SU-DHL-6 (cell line): ENCODE measurements at regions not wholly inside any gene's neighbourhood (a gene's known extent, or its start where the extent isn't known, plus 50 kb on each side); places are given as distances from the start of the nearest gene placed in this dataset.
"Not testable (repeated sequence)": the region's sequence is repeated elsewhere in the genome, so short reads cannot be mapped to it uniquely, and the experiment has no call there.

Source experiments
- H2AFZ ChIP-seq: fragments of 200-600 bp; sonication (generic); 2 replicates; pipeline ENCODE4 v1.6.1; 2014; ENCODE audit warnings: low read depth, mild to moderate bottlenecking, moderate library complexity, mixed read lengths, antibody characterized with exemption, low read length; ENCODE audit not compliant: severe bottlenecking
- H3F3A ChIP-seq: fragments of 200-600 bp; shearing (Covaris generic); 2 replicates; pipeline ENCODE4 v1.6.0; 2016; ENCODE audit warnings: antibody characterized with exemption, mild to moderate bottlenecking; ENCODE audit not compliant: insufficient read depth
- H3K27ac ChIP-seq: fragments of 200-600 bp; sonication (generic); 2 replicates; pipeline ENCODE4 v1.5.1; 2016; ENCODE audit warnings: low read depth, mild to moderate bottlenecking, low read length, moderate library complexity, mixed read lengths
- H3K27me3 ChIP-seq: fragments of 200-600 bp; sonication (generic), shearing (Covaris generic); 2 replicates; pipeline ENCODE4 v1.6.0; 2014; ENCODE audit warnings: mild to moderate bottlenecking, low read length
- H3K36me3 ChIP-seq: fragments of 200-600 bp; sonication (generic); 2 replicates; pipeline ENCODE4 v1.6.1; 2014; ENCODE audit warnings: mild to moderate bottlenecking, low read length, mixed read lengths
- H3K4me2 ChIP-seq: fragments of 300-600, 200-600 bp; shearing (Covaris generic), sonication (generic); 2 replicates; pipeline ENCODE4 v1.6.0; 2014; ENCODE audit warnings: low read length, low read depth, mild to moderate bottlenecking; ENCODE audit not compliant: poor library complexity, severe bottlenecking
- H3K4me3 ChIP-seq: fragments of 200-600 bp; sonication (generic); 2 replicates; pipeline ENCODE4 v1.5.1; 2014; ENCODE audit warnings: antibody characterized with exemption, low read length, mild to moderate bottlenecking, mixed read lengths; ENCODE audit not compliant: insufficient read depth, poor library complexity, severe bottlenecking
- H3K79me2 ChIP-seq: fragments of 200-600 bp; sonication (generic); 2 replicates; pipeline ENCODE4 v1.6.1; 2014; ENCODE audit warnings: mild to moderate bottlenecking, low read length, moderate library complexity; ENCODE audit not compliant: insufficient read depth
- H3K9ac ChIP-seq: fragments of 200-600 bp; sonication (generic); 2 replicates; pipeline ENCODE4 v1.7.0; 2014; ENCODE audit warnings: mild to moderate bottlenecking, low read length
- H3K9me2 ChIP-seq: fragments of 200-600 bp; sonication (generic); replicated peaks from 2 replicates; pipeline ENCODE4 v1.6.1; 2014; ENCODE audit warnings: low read length; ENCODE audit not compliant: insufficient read depth
- H3K9me3 ChIP-seq: fragments of 200-600 bp; sonication (generic); 2 replicates; pipeline ENCODE4 v1.6.1; 2014; ENCODE audit warnings: low read length, mixed read lengths; ENCODE audit not compliant: insufficient read depth
- H4K20me1 ChIP-seq: fragments of 200-600 bp; sonication (generic); 2 replicates; pipeline ENCODE4 v1.6.1; 2014; ENCODE audit warnings: low read depth, mild to moderate bottlenecking, antibody characterized with exemption, low read length, moderate library complexity, mixed read lengths
- CTCF ChIP-seq: fragments of 200-600 bp; sonication (generic); IDR thresholded peaks from one replicate; pipeline ENCODE4 v1.5.1; 2017; ENCODE audit warnings: antibody characterized with exemption, mild to moderate bottlenecking, low read length, moderate library complexity; ENCODE audit not compliant: insufficient read depth, poor library complexity, severe bottlenecking
- EZH2phosphoT487 ChIP-seq: fragments of 200-600 bp; sonication (generic), shearing (Covaris generic); conservative IDR thresholded peaks from 2 replicates; pipeline ENCODE4 v1.6.1; 2018; ENCODE audit warnings: mild to moderate bottlenecking, antibody characterized with exemption, low read length, moderate library complexity, mixed read lengths

GRCh38 chr4:138113819-138114400, 128.2 kb downstream of the SLC7A11 start:
- no peaks in the 10 kb centered on the region for H3K27me3 ChIP-seq
- H3F3A ChIP-seq, result no peaks in the 10 kb centered on the region
- H3K36me3 ChIP-seq, result no peaks in the 10 kb centered on the region
- H3K9ac ChIP-seq, result no peak overlapping the region
- no peak overlapping the region for H3K27ac ChIP-seq
- no peaks in the 10 kb centered on the region for H4K20me1 ChIP-seq
- no peaks in the 10 kb centered on the region for H3K9me2 ChIP-seq
- H3K79me2 ChIP-seq, result no peaks in the 10 kb centered on the region
- no peaks in the 10 kb centered on the region for H3K9me3 ChIP-seq
- H2AFZ ChIP-seq, result no peak overlapping the region
- no peak for TF ChIP-seq EZH2phosphoT487
- TF ChIP-seq CTCF, result no peak
- no peak overlapping the region for H3K4me3 ChIP-seq
- H3K4me2 ChIP-seq, result no peak overlapping the region

DNA sequence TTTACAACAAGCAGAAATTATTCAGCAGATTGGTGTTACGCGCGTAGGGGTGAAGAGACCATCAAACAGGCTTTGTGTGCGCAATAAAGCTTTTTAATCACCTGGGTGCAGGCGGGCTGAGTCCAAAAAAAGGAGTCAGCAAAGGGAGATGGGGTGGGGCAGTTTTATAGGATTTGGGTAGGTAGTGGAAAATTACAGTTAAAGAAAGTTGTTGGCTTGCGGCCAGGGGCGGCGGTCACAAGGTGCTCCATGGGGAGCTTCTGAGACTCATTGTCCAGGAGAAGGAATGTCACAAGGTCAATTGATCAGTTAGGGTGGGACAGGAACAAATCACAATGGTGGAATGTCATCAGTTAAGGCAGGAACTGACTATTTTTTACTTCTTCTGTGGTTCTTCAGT, 129.3 kb downstream of the SLC7A11 start:
- H3K9ac ChIP-seq, H3K79me2 ChIP-seq, H3K4me2 ChIP-seq, H2AFZ ChIP-seq, H3K4me3 ChIP-seq, H3K27me3 ChIP-seq, H3K9me2 ChIP-seq, H3F3A ChIP-seq, H3K9me3 ChIP-seq, H3K27ac ChIP-seq, H4K20me1 ChIP-seq, H3K36me3 ChIP-seq: not testable (repeated sequence)

DNA sequence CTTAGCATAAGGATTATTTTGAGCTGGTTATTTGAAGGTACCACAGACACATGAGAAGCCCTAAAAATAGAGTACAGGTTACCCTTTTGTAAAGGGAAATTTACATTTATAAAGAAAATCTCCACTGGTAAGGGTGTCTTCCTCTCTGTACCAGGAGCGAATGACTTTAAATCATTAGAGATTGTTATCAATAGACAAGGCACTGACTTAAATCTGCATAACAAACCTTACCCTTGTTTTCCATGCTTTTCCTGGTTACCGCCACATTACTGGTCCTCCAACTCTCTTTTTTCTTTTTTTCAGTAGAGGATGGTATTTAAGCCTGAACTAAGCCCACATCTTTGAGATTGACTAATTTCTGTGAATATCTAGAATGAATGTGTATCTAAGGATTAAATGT, 129.8 kb downstream of the SLC7A11 start:
- no peaks in the 10 kb centered on the region for H3K27me3 ChIP-seq
- no peak overlapping the region for H3K9ac ChIP-seq
- TF ChIP-seq EZH2phosphoT487 (no peak), CTCF (no peak)
- no peak overlapping the region for H3K4me3 ChIP-seq
- H3K79me2 ChIP-seq, result no peaks in the 10 kb centered on the region
- no peaks in the 10 kb centered on the region for H4K20me1 ChIP-seq
- H2AFZ ChIP-seq, result no peak overlapping the region
- no peak overlapping the region for H3K4me2 ChIP-seq
- H3K27ac ChIP-seq, result no peak overlapping the region
- no peaks in the 10 kb centered on the region for H3K9me3 ChIP-seq
- no peaks in the 10 kb centered on the region for H3K9me2 ChIP-seq
- no peaks in the 10 kb centered on the region for H3K36me3 ChIP-seq
- no peaks in the 10 kb centered on the region for H3F3A ChIP-seq

- H3K36me3 ChIP-seq, result no peaks in the 10 kb centered on the region
- H3K9me2 ChIP-seq, result no peaks in the 10 kb centered on the region
- no peaks in the 10 kb centered on the region for H3K9me3 ChIP-seq
- no peak overlapping the region for H3K27ac ChIP-seq
- H2AFZ ChIP-seq, result no peak overlapping the region
- H3K4me2 ChIP-seq, result no peak overlapping the region
- no peak overlapping the region for H3K4me3 ChIP-seq
- no peaks in the 10 kb centered on the region for H3K27me3 ChIP-seq
- H3F3A ChIP-seq, result no peaks in the 10 kb centered on the region
- no peaks in the 10 kb centered on the region for H3K79me2 ChIP-seq
- no peaks in the 10 kb centered on the region for H4K20me1 ChIP-seq
- H3K9ac ChIP-seq, result no peak overlapping the region
- no peak for TF ChIP-seq CTCF
Measured at GRCh38 chr4:138111462-138112000, 130.6 kb downstream of the SLC7A11 start.
